Small intestine (tissue), 7 donors: ENCODE measurements at regions not wholly inside any gene's neighbourhood (a gene's known extent, or its start where the extent isn't known, plus 50 kb on each side); places are given as distances from the start of the nearest gene placed in this dataset.
"Not testable (repeated sequence)": the region's sequence is repeated elsewhere in the genome, so short reads cannot be mapped to it uniquely, and the experiment has no call there.

Experiments used
- DNase-seq, 2 donors: peaks; one replicate each; pipeline versions ENCODE4 v3.0.0 to v3.0.0-alpha.2; 2013
- FAIRE-seq: peaks from 2 replicates; lab custom pipeline; 2012; peaks lifted over from hg19 to GRCh38; lab: Jason Lieb, UNC
- H3K27ac ChIP-seq, 3 donors: one replicate each; pipeline ENCODE4 v1.5.1; 2013; ENCODE audit warnings: low read length in 2 of 3, mild to moderate bottlenecking in 2 of 3, control low read depth in 1 of 3, inconsistent platforms in 1 of 3, low read depth in 1 of 3, moderate library complexity in 1 of 3
- H3K27me3 ChIP-seq, 3 donors: one replicate each; pipeline ENCODE4 v1.6.1; 2013; ENCODE audit warnings: low read length in 3 of 3, inconsistent platforms in 1 of 3; ENCODE audit not compliant: control insufficient read depth in 3 of 3, insufficient read depth in 3 of 3
- H3K36me3 ChIP-seq, 3 donors: one replicate each; pipeline ENCODE4 v1.6.1; 2013; ENCODE audit warnings: low read length in 3 of 3, inconsistent platforms in 1 of 3, low read depth in 1 of 3, mild to moderate bottlenecking in 1 of 3, moderate library complexity in 1 of 3; ENCODE audit not compliant: control insufficient read depth in 3 of 3, insufficient read depth in 2 of 3
- H3K4me1 ChIP-seq, 3 donors: one replicate each; pipeline ENCODE4 v1.6.1; 2013; ENCODE audit warnings: low read length in 2 of 3, inconsistent platforms in 1 of 3, low read depth in 1 of 3, mild to moderate bottlenecking in 1 of 3, moderate library complexity in 1 of 3; ENCODE audit not compliant: control insufficient read depth in 3 of 3, insufficient read depth in 2 of 3
- H3K4me3 ChIP-seq, 3 donors: one replicate each; pipeline ENCODE4 v1.5.1; 2013; ENCODE audit warnings: low read length in 3 of 3, control low read depth in 1 of 3, inconsistent platforms in 1 of 3, low read depth in 1 of 3, mild to moderate bottlenecking in 1 of 3, moderate library complexity in 1 of 3
- H3K9me3 ChIP-seq, 2 donors: one replicate each; pipeline ENCODE4 v1.6.1; 2013; ENCODE audit warnings: low read depth in 1 of 2, low read length in 1 of 2; ENCODE audit not compliant: control insufficient read depth in 2 of 2, insufficient read depth in 1 of 2
- WGBS, 3 donors: extraction: QIAGEN DNeasy Blood & Tissue Kit; methylation state at CpG; one replicate each; pipeline ENCODE4 v1.1.7; 2013; 5-methylcytosine and 5-hydroxymethylcytosine counted together
- donor health status: healthy with polysubstance abuse.
- donor health status: control.
- donor health status: control.
- donor health status: Bipolar disorder and iron deficiency.
- donor health status: healthy.

DNA sequence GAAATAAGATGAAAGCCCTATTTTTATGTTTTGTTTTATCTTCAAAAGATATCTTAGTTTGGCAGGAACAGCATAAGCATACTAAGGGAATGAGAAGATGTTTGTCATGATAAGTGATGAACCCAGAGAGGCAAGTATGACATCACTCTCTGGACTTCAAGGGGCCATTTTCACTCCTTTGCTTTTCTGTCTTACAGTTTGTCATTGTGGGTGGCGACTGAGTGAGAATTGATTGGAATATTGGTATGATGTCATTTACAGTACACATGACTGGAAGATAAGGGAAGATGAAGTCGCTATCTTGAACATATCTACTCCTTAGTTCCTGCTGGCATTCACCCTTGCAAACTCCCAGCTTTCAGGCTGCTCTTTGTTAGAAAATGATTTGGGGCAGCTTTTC is 258.1 kb upstream of the RAB4A start:
- DNase-seq (no peak), FAIRE-seq (no peak)
- WGBS, 3 donors: 38 to 62% (median 47%) methylated on average over 2 of the region's 2 CpGs
- Histone ChIP-seq H3K4me1 (no peaks in the 10 kb centered on the region), H3K9me3 (no peaks in the 10 kb centered on the region), H3K27ac (no peak overlapping the region), H3K36me3 (no peaks in the 10 kb centered on the region), H3K27me3 (no peaks in the 10 kb centered on the region), H3K4me3 (no peak overlapping the region)

DNA sequence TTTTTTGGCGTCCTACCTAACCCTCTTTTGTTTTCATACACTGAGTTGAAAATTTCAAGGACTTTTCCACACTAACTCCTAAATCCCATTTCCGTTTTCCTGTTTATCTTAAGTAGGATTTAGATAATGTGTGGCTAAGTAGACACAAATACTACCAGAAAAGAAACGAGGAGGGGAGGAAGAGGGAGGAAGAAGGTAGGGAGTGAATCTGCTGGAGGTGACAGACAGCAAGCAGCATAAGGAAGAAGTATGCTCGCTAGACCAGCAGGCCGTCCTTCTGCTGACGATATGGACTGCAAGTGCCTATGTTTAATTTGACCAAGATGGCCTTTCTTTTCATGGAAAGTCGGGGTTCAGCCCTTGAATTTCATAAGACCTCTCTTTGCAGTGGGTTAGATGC is 256.9 kb upstream of the RAB4A start:
- Histone ChIP-seq H3K27me3 (no peaks in the 10 kb centered on the region), H3K27ac (no peak overlapping the region), H3K9me3 (peaks cover 0 to 4% of the 10 kb centered on the region in 2 donors), H3K4me1 (no peaks in the 10 kb centered on the region), H3K36me3 (no peaks in the 10 kb centered on the region), H3K4me3 (no peak overlapping the region)
- DNase-seq (no peak), FAIRE-seq (no peak)
- WGBS, 3 donors: 66 to 68% (median 66%) methylated on average over 7 of the region's 7 CpGs

DNA sequence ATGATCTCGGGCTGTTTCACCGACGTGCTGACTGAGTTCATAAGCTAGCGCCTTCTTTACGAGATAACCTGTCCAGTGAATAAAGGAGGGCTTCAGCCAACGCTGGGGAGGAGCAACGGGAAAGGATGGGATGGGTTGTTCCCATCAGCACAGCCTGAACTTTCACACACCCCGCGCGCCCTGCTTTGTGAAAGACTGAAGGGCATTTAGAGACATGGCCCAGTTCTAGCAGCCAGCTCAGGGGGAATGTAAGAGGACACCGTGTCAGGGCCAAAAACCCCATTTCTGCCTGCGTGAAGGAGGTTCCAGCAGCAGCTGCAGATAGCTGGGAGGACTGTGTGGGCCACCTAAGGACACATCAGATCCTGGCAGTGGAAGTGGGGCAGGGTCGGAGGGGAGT is 255.1 kb upstream of the RAB4A start:
- no peak for DNase-seq
- Histone ChIP-seq H3K27me3 (no peaks in the 10 kb centered on the region), H3K4me3 (no peak overlapping the region), H3K27ac (no peak overlapping the region), H3K4me1 (peaks cover 0 to 5% (median 0%) of the 10 kb centered on the region in 3 donors), H3K9me3 (peaks cover 0 to 5% of the 10 kb centered on the region in 2 donors), H3K36me3 (no peaks in the 10 kb centered on the region)
- 77 to 87% (median 81%) methylated on average over 13 of the region's 13 CpGs for WGBS, 3 donors
- FAIRE-seq: no peak

DNA sequence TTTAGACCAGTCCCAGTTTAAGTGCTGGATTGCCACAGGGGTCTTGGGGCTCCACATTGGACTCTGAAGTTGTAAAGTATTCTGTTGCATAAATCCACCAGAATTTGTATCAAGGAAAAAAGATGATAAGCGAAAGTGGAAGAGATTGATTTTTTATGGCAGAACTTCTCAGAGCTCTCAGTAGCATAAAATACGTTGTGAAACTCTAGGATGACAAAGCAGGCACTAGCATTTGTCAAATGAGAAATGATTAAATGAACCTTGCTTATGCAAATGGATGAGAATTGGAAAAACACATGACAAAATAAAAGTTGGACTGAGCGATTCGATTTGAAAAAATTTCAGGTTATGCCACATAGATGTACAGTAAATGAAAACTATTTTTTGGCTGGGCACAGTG is 253.8 kb upstream of the RAB4A start:
- Histone ChIP-seq H3K9me3 (peaks cover 0 to 5% of the 10 kb centered on the region in 2 donors), H3K36me3 (no peaks in the 10 kb centered on the region), H3K4me3 (no peak overlapping the region), H3K4me1 (peaks cover 0 to 5% (median 0%) of the 10 kb centered on the region in 3 donors), H3K27me3 (no peaks in the 10 kb centered on the region), H3K27ac (no peak overlapping the region)
- 84 to 85% (median 85%) methylated on average over 4 of the region's 4 CpGs for WGBS, 3 donors
- FAIRE-seq (no peak), DNase-seq (no peak)

DNA sequence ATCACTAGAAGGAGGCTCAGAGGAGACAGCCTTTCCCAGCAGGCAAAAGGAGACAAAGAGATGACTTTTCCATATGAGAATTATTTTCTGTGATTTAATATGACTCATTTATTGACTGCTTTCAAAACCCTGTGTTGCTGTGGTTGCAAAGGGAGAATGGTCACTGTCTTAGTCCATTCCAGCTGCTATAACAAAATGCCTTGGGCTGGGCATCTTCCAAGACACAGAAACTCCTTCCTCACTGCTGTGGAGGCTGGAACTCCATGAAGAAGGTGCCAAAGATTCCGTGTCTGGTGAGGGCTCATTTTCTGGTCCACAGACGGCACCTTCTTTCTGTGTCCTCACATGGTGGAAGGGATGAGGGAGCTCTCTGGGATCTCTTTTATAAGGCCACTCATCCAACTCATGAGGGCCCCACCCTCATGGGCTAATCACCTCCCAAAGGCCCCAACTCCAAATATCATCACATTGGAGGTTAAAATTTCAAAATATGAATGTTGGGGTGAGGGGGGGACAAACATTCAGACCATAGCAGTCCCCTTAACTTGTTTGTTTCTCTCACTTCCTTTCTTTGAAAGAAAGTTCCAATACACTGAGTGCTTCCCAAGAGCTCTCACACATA is 252.1 kb upstream of the RAB4A start:
- FAIRE-seq (no peak), DNase-seq (no peak)
- Histone ChIP-seq H3K4me1 (peaks cover 0 to 5% (median 0%) of the 10 kb centered on the region in 3 donors), H3K27me3 (no peaks in the 10 kb centered on the region), H3K4me3 (no peak overlapping the region), H3K9me3 (peaks cover 0 to 5% of the 10 kb centered on the region in 2 donors), H3K27ac (no peak overlapping the region), H3K36me3 (no peaks in the 10 kb centered on the region)
- WGBS, 3 donors: 91 to 100% (median 98%) methylated on average over 2 of the region's 2 CpGs

DNA sequence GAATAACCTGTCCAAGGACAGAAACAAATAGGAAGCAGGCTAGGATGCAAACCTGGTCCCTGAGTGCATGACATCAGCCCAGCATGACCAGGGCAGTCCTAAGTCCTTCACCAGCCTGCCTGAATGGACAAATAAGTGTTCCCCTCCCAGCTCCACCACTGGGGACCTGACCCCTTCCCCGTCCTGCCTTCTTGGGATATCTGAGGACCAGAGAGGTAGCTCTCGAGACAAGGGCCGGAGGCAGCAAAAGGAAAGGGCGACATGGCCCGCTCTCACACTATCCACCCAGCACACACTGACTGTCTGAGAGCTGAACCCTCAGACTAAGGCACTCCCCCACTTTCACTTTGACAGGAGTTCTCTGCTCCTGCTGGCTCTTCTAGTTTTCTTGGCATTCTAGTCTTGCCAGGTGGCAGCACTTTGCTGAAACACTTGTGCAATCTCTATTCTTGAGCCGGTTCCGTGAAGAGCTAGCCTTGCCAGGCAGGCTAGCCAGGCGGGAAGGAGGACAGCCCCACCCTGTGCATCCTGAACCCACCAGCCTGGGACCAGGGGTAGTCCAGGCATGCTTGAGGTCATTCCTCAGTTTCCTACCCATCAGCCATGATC is 251.1 kb upstream of the RAB4A start:
- H3K27me3 ChIP-seq: no peaks in the 10 kb centered on the region
- 14 to 66% (median 42%) methylated on average over 8 of the region's 8 CpGs for WGBS, 3 donors
- no peak overlapping the region for H3K27ac ChIP-seq
- peaks cover 0 to 5% of the 10 kb centered on the region in 2 donors for H3K9me3 ChIP-seq
- FAIRE-seq: no peak
- peaks cover 0 to 5% (median 0%) of the 10 kb centered on the region in 3 donors for H3K4me1 ChIP-seq
- H3K36me3 ChIP-seq: no peaks in the 10 kb centered on the region
- peak overlapping the region in 1 of 3 donors; percentile 27 for H3K4me3 ChIP-seq
- peak; percentile 81 to 85 for DNase-seq

DNA sequence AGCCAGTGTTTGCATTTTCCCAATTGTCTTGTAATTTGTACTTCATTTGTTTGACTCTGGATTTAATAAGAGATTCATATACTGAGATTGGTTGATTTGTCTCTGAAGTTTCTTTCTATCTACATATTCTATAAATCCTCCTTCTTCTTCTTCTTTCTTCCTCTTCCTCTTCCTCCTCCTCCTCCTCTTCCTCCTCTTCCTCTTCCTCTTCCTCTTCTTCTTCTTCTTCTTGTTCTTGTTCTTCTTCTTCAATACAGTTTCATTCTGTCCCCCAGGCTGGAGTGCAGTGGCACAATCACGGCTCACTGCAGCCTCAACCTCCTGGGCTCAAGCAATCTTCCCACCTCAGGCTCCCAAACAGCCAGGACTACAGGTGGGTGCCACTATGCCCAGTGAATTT is 249.9 kb upstream of the RAB4A start:
- not testable (repeated sequence) for H3K36me3 ChIP-seq, H3K9me3 ChIP-seq, H3K27me3 ChIP-seq, H3K27ac ChIP-seq, DNase-seq, H3K4me1 ChIP-seq, H3K4me3 ChIP-seq, FAIRE-seq
- WGBS, 3 donors: 88 to 92% (median 91%) methylated on average over 1 of the region's 1 CpG

DNA sequence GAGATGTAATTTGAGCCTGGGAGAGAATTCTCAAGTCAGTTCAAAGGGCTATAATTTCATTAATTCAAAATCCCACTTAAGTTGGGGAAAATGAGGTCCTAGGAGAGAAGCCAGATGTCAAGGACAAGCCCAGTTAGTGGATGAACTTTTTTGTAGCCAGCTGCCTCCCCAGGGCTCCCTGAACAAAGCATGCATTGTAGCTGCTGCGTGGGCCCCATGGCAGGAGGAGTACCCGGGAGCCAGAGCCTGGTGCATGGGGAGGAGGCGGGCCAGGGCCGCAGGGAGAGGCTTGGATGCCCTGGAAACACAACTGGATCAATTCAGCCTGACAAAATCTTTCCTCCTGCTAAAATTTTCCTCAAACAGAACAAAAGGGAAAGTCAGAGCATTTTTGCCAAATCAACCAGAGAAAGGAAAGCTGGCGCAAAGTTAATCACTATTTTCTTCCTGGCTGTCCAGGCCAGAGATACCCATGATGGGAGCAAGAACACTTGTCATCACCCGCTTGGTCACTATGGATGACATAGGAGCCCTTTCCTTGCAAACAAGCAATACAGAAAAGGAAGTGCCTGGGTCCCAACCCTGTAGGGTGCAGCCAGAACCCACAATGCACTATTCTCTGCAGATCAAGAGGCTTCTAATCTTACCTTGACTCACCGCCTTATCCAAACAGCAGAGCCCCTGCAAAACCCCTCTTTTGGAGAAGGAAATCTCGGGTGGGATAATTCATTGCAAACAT is 248.1 kb upstream of the RAB4A start:
- 67 to 85% (median 82%) methylated on average over 8 of the region's 8 CpGs for WGBS, 3 donors
- DNase-seq: no peak
- H3K4me3 ChIP-seq: no peak overlapping the region
- H3K4me1 ChIP-seq: peaks cover 0 to 11% (median 0%) of the 10 kb centered on the region in 3 donors
- H3K27ac ChIP-seq: no peak overlapping the region
- FAIRE-seq: no peak
- no peaks in the 10 kb centered on the region for H3K27me3 ChIP-seq
- H3K36me3 ChIP-seq: no peaks in the 10 kb centered on the region
- peaks cover 0 to 5% of the 10 kb centered on the region in 2 donors for H3K9me3 ChIP-seq
